HS-5 (cell line): ENCODE measurements at regions not wholly inside any gene's neighbourhood (a gene's known extent, or its start where the extent isn't known, plus 50 kb on each side); places are given as distances from the start of the nearest gene placed in this dataset.
"Not testable (repeated sequence)": the region's sequence is repeated elsewhere in the genome, so short reads cannot be mapped to it uniquely, and the experiment has no call there.

Experiments
- DNase-seq: peaks from one replicate; pipeline ENCODE4 v3.0.0-alpha.2; 2012; ENCODE audit warnings: low read depth

- no peak for DNase-seq
Observed at GRCh38 chr2:60246583-60246982, 306.9 kb downstream of the BCL11A start.

GRCh38 chr2:60234274-60234986 is 319.0 kb downstream of the BCL11A start:
- DNase-seq = no peak

- DNase-seq = no peak
Observed at GRCh38 chr2:60230596-60230995, 322.9 kb downstream of the BCL11A start.

GRCh38 chr2:60230037-60230436 is 323.4 kb downstream of the BCL11A start:
- no peak for DNase-seq

- DNase-seq = no peak
Observed at GRCh38 chr2:60226943-60227342, 326.5 kb downstream of the BCL11A start.

- no peak for DNase-seq
Observed at GRCh38 chr2:60226191-60226590, 327.3 kb downstream of the BCL11A start.

GRCh38 chr2:60223859-60224258 is 329.6 kb downstream of the BCL11A start:
- no peak for DNase-seq

- no peak for DNase-seq
Observed at GRCh38 chr2:60221098-60221497, 332.4 kb downstream of the BCL11A start.

GRCh38 chr2:60219536-60219935 is 333.9 kb downstream of the BCL11A start:
- DNase-seq = no peak

- no peak for DNase-seq
Observed at GRCh38 chr2:60216452-60216995, 336.9 kb downstream of the BCL11A start.

GRCh38 chr2:60215386-60215901 is 338.0 kb downstream of the BCL11A start:
- no peak for DNase-seq

GRCh38 chr2:60214626-60214875 is 338.9 kb downstream of the BCL11A start:
- DNase-seq = no peak

GRCh38 chr2:60213865-60214625 is 339.4 kb downstream of the BCL11A start:
- no peak for DNase-seq

- no peak for DNase-seq
Observed at GRCh38 chr2:60212181-60212945, 341.1 kb downstream of the BCL11A start.

GRCh38 chr2:60189006-60189405 is 364.4 kb downstream of the BCL11A start:
- DNase-seq = not testable (repeated sequence)

- no peak for DNase-seq
Observed at GRCh38 chr2:60175290-60175689, 378.2 kb downstream of the BCL11A start.

GRCh38 chr2:60174146-60174545 is 379.3 kb downstream of the BCL11A start:
- no peak for DNase-seq

- no peak for DNase-seq
Observed at GRCh38 chr2:60172801-60173200, 380.7 kb downstream of the BCL11A start.

- no peak for DNase-seq
Observed at GRCh38 chr2:60170272-60170671, 383.2 kb downstream of the BCL11A start.

- DNase-seq = no peak
Observed at GRCh38 chr2:60168247-60168646, 385.2 kb downstream of the BCL11A start.

GRCh38 chr2:60167089-60167488 is 386.4 kb downstream of the BCL11A start:
- no peak for DNase-seq

- DNase-seq = no peak
Observed at GRCh38 chr2:60163691-60164090, 389.8 kb downstream of the BCL11A start.

GRCh38 chr2:60159519-60159918 is 393.9 kb downstream of the BCL11A start:
- no peak for DNase-seq
